SK-N-SH (cell line): ENCODE measurements at regions not wholly inside any gene's neighbourhood (a gene's known extent, or its start where the extent isn't known, plus 50 kb on each side); places are given as distances from the start of the nearest gene placed in this dataset.

Source experiments
- EZH2phosphoT487 ChIP-seq: fragments of 200-600 bp; sonication (generic); IDR thresholded peaks from 2 replicates; pipeline ENCODE4 v1.6.1; 2017; ENCODE audit warnings: low read depth, mixed run types, mild to moderate bottlenecking, antibody characterized with exemption, moderate library complexity, borderline replicate concordance
- FOXJ3 ChIP-seq: sonication (generic); formaldehyde crosslinking; IDR thresholded peaks from 2 replicates; pipeline ENCODE4 v1.5.1; 2020; ENCODE audit warnings: mild to moderate bottlenecking, missing genetic modification reagents
- NRF1 ChIP-seq: IDR thresholded peaks from 2 replicates; pipeline ENCODE4 v1.6.1; 2012; ENCODE audit warnings: low read depth, mild to moderate bottlenecking, low read length
- POLR2AphosphoS5 ChIP-seq: IDR thresholded peaks from 2 replicates; pipeline ENCODE4 v1.6.1; 2012; ENCODE audit warnings: low read depth, low read length
- SIN3A ChIP-seq: IDR thresholded peaks from 2 replicates; pipeline ENCODE4 v1.6.1; 2012; ENCODE audit warnings: low read depth, mild to moderate bottlenecking, low read length, moderate library complexity, borderline replicate concordance
- USF1 ChIP-seq: IDR thresholded peaks from 2 replicates; pipeline ENCODE4 v1.4.0; 2012; ENCODE audit warnings: low read depth, borderline replicate concordance
- YY1 ChIP-seq: IDR thresholded peaks from 2 replicates; pipeline ENCODE4 v1.4.0; 2012; ENCODE audit warnings: low read depth, mild to moderate bottlenecking
- TF ChIP-seq, protein P1 (sequence below): fragments of 200-600 bp; sonication (generic); IDR thresholded peaks from 2 replicates; pipeline ENCODE4 v1.6.1; 2017; ENCODE audit warnings: antibody characterized with exemption, mild to moderate bottlenecking, moderate library complexity

DNA sequence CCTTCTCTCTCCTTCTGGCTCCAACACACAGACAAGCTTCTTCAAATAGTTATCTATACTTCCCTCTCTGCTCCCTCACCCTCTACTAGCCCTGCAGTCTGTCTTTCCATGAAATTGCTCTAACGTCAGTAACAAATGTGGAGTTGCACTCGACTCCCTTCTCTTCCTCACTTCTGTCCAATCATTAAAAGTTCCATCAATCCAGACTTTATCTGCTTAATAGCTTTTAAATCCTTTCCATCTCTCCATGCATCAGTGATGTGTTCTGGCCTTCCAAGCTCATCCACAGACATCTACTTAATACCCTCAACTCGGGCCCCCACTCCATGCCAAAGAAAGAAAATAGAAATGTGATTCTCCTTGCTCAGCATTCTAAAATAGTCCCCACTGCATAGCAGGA is 422.1 kb upstream of the CDH5 start:
- no peak for TF ChIP-seq YY1
- no peak for TF ChIP-seq POLR2AphosphoS5
- no peak for TF ChIP-seq NRF1
- no peak for TF ChIP-seq USF1
- no peak for TF ChIP-seq SIN3A
- TF ChIP-seq EZH2phosphoT487: no peak
- TF ChIP-seq FOXJ3 (CRISPR knock-in tag): no peak
- TF ChIP-seq, protein P1, sequence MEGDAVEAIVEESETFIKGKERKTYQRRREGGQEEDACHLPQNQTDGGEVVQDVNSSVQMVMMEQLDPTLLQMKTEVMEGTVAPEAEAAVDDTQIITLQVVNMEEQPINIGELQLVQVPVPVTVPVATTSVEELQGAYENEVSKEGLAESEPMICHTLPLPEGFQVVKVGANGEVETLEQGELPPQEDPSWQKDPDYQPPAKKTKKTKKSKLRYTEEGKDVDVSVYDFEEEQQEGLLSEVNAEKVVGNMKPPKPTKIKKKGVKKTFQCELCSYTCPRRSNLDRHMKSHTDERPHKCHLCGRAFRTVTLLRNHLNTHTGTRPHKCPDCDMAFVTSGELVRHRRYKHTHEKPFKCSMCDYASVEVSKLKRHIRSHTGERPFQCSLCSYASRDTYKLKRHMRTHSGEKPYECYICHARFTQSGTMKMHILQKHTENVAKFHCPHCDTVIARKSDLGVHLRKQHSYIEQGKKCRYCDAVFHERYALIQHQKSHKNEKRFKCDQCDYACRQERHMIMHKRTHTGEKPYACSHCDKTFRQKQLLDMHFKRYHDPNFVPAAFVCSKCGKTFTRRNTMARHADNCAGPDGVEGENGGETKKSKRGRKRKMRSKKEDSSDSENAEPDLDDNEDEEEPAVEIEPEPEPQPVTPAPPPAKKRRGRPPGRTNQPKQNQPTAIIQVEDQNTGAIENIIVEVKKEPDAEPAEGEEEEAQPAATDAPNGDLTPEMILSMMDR: no peak
